ENCODE measurements at regions not wholly inside any gene's neighbourhood (a gene's known extent, or its start where the extent isn't known, plus 50 kb on each side); places are given as distances from the start of the nearest gene placed in this dataset.

DNA sequence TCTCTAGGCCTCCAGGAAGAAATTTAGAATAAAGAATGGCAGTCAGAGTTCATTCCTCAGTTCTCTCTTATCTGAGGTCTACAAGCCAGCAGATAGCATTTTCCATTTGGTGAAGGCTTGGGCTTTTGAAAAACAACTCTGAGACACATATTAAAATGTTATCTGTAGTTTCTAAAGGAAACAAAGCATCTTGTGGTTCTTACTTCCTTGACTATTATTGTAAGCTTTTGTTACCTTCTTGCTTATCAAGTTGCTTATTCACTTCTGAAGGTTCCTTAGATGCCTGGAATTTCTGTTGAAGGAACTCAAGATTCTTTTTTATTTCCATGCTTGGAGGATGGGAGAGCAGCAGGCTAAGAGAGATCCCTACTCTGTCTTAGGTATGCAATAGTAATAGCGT, 79.2 kb upstream of the MRPS30 start:
- TF ChIP-seq POLR2A (IDR thresholded peaks at IDR 0.05) = no peak
- TF ChIP-seq, protein P1, sequence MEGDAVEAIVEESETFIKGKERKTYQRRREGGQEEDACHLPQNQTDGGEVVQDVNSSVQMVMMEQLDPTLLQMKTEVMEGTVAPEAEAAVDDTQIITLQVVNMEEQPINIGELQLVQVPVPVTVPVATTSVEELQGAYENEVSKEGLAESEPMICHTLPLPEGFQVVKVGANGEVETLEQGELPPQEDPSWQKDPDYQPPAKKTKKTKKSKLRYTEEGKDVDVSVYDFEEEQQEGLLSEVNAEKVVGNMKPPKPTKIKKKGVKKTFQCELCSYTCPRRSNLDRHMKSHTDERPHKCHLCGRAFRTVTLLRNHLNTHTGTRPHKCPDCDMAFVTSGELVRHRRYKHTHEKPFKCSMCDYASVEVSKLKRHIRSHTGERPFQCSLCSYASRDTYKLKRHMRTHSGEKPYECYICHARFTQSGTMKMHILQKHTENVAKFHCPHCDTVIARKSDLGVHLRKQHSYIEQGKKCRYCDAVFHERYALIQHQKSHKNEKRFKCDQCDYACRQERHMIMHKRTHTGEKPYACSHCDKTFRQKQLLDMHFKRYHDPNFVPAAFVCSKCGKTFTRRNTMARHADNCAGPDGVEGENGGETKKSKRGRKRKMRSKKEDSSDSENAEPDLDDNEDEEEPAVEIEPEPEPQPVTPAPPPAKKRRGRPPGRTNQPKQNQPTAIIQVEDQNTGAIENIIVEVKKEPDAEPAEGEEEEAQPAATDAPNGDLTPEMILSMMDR (IDR thresholded peaks at IDR 0.05) = no peak

Data from Peyer's patch (tissue), 4 donors.